ENCODE measurements at regions not wholly inside any gene's neighbourhood (a gene's known extent, or its start where the extent isn't known, plus 50 kb on each side); places are given as distances from the start of the nearest gene placed in this dataset.

DNA sequence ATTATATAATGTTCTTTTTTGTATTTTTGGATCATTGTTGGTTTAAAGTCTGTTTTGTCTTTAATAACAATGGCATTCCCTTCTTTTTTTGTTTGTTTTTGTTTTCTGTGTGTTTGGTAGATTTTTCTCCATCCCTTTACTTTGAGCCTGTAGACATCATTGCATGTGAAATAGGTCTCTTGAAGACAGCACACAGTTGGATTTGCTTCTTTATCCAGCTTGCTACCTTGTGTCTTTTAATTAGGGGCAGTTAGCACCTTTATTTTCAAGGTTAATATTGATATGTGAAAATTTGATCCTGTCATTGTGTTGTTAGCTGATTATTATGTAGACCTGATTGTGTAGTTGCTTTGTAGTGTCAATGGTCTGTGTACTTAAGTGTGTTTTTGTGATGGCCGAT, 235.7 kb downstream of the KCNJ3 start:
- no peak overlapping the region for H4K8ac ChIP-seq (ENCODE audit: extremely low read depth, insufficient read depth, low read length)
- no peak overlapping the region for H3K4ac ChIP-seq (replicated peaks; ENCODE audit: insufficient read length, low read depth, low read length)
- no peak overlapping the region for H3K9ac ChIP-seq (replicated peaks in 1 of 4; ENCODE audit: extremely low read depth in 1 of 4, low read depth in 3 of 4, low read length in 3 of 4)
- H2BK20ac ChIP-seq (ENCODE audit: low read length), result no peak overlapping the region
- no peak overlapping the region for H2AK5ac ChIP-seq (ENCODE audit: low read depth, low read length)
- CTCF ChIA-PET (ENCODE audit: partially characterized antibody), result no interaction called here
- FAIRE-seq (no peak), DNase-seq (ENCODE audit: low read depth in 1 of 2, low spot score in 2 of 2) (no peak)
- no peaks in the 10 kb centered on the region for H4K20me1 ChIP-seq (replicated peaks in 1 of 2; ENCODE audit: control insufficient read depth in 1 of 2, insufficient read depth in 2 of 2, low read length in 2 of 2)
- POLR2A ChIA-PET (ENCODE audit: partially characterized antibody), result interaction anchor here (0.8 kb wide), 1 partner anchor 1192 kb away, joined by 3 read pairs; no protein-coding TSS in a partner anchor
- no peak overlapping the region for H3K4me2 ChIP-seq (ENCODE audit: insufficient read depth in 1 of 2, low read depth in 2 of 2, low read length in 2 of 2)
- no peak overlapping the region for H2AFZ ChIP-seq (ENCODE audit: low read length)
- H3K18ac ChIP-seq (ENCODE audit: extremely low read depth, low read length), result no peak overlapping the region
- H2BK5ac ChIP-seq (ENCODE audit: low read depth, low read length), result no peak overlapping the region
- H3K14ac ChIP-seq (ENCODE audit: insufficient read length), result no peak overlapping the region
- H3K27ac ChIP-seq (ENCODE audit: low read depth, low read length), result no peak overlapping the region
- no peak overlapping the region for H2BK15ac ChIP-seq (ENCODE audit: low read length)
- H3K9me3 ChIP-seq (ENCODE audit: insufficient read depth in 2 of 2, low read depth in 1 of 2, low read length in 1 of 2), result no peaks in the 10 kb centered on the region; a peak in 2 of 4 replicates
- no peak overlapping the region for H2BK12ac ChIP-seq (ENCODE audit: low read depth, low read length)
- no peaks in the 10 kb centered on the region for H3K79me2 ChIP-seq (ENCODE audit: control insufficient read depth in 1 of 2, insufficient read depth in 2 of 2, low read length in 2 of 2)
- H3K56ac ChIP-seq (replicated peaks; ENCODE audit: insufficient read length, low read depth, low read length), result no peak overlapping the region
- no peaks in the 10 kb centered on the region for H3K36me3 ChIP-seq (ENCODE audit: control insufficient read depth in 2 of 4, insufficient read depth in 4 of 4, low read length in 3 of 4)
- no peak overlapping the region for H3K4me3 ChIP-seq (ENCODE audit: extremely low read depth in 1 of 4, insufficient read depth in 2 of 4, low read depth in 3 of 4, low read length in 4 of 4)
- no peaks in the 10 kb centered on the region for H3K4me1 ChIP-seq (replicated peaks in 1 of 4; ENCODE audit: control insufficient read depth in 3 of 4, insufficient read depth in 4 of 4, low read length in 3 of 4)
- H3K79me1 ChIP-seq (ENCODE audit: low read depth, low read length), result no peaks in the 10 kb centered on the region
- H4K5ac ChIP-seq (ENCODE audit: insufficient read length, low read depth, low read length), result no peak overlapping the region
- WGBS, 2 experiments (ENCODE audit: extremely low coverage in 1 of 2, insufficient coverage in 1 of 2, insufficient read length in 1 of 2, insufficient replicate concordance in 2 of 2, low coverage in 1 of 2, low lambda C conversion rate in 2 of 2, missing lambda C conversion rate in 1 of 2), result 100% methylated on average over 1 of the region's 1 CpG; no CpG with 5 or more reads in 1 of the 2 experiments
- H3K27me3 ChIP-seq (replicated peaks in 1 of 4; ENCODE audit: control insufficient read depth in 3 of 4, extremely low read depth in 1 of 4, insufficient read depth in 3 of 4, low read length in 3 of 4), result no peaks in the 10 kb centered on the region
- no peak overlapping the region for H4K91ac ChIP-seq (replicated peaks; ENCODE audit: insufficient read length, low read length)
- no peak overlapping the region for H3K23ac ChIP-seq (ENCODE audit: insufficient read length)
- H3K23me2 ChIP-seq (ENCODE audit: low read depth, low read length), result no peaks in the 10 kb centered on the region
- no peak overlapping the region for H2BK120ac ChIP-seq (replicated peaks; ENCODE audit: low read depth, low read length)
- no peak for TF ChIP-seq RNF2 (IDR thresholded peaks at IDR 0.05; ENCODE audit: borderline replicate concordance, low read depth, low read length, missing control alignments, poor library complexity, severe bottlenecking)

Measured in H1 (cell line).